ENCODE measurements at regions not wholly inside any gene's neighbourhood (a gene's known extent, or its start where the extent isn't known, plus 50 kb on each side); places are given as distances from the start of the nearest gene placed in this dataset.

GRCh38 chr20:40738976-40739375, 49.9 kb upstream of the MAFB start:
- no peak for DNase-seq

- DNase-seq: no peak
These were observed 50.8 kb upstream of the MAFB start for GRCh38 chr20:40739841-40740240.

- DNase-seq: no peak
These were observed 52.6 kb upstream of the MAFB start for GRCh38 chr20:40741507-40742106.

- DNase-seq: no peak
These were observed 54.2 kb upstream of the MAFB start for GRCh38 chr20:40743141-40743775.

GRCh38 chr20:40744072-40744817, 55.2 kb upstream of the MAFB start:
- no peak for DNase-seq

GRCh38 chr20:40744818-40745175, 55.8 kb upstream of the MAFB start:
- DNase-seq: no peak

- no peak for DNase-seq
These were observed 57.2 kb upstream of the MAFB start for GRCh38 chr20:40746251-40746650.

- DNase-seq: no peak
These were observed 59.1 kb upstream of the MAFB start for GRCh38 chr20:40748182-40748581.

- DNase-seq: no peak
These were observed 61.0 kb upstream of the MAFB start for GRCh38 chr20:40749985-40750506.

- DNase-seq: no peak
These were observed 61.6 kb upstream of the MAFB start for GRCh38 chr20:40750541-40751035.

- DNase-seq: no peak
These were observed 64.4 kb upstream of the MAFB start for GRCh38 chr20:40753472-40753871.

- no peak for DNase-seq
These were observed 65.4 kb upstream of the MAFB start for GRCh38 chr20:40754339-40754943.

- no peak for DNase-seq
These were observed 68.1 kb upstream of the MAFB start for GRCh38 chr20:40757087-40757486.

GRCh38 chr20:40758790-40759189, 69.8 kb upstream of the MAFB start:
- no peak for DNase-seq

GRCh38 chr20:40760399-40760798, 71.4 kb upstream of the MAFB start:
- DNase-seq: no peak

- no peak for DNase-seq
These were observed 74.7 kb upstream of the MAFB start for GRCh38 chr20:40763646-40764295.

GRCh38 chr20:40765814-40766480, 76.9 kb upstream of the MAFB start:
- DNase-seq: no peak

GRCh38 chr20:40766790-40767614, 78.0 kb upstream of the MAFB start:
- DNase-seq: no peak

GRCh38 chr20:40767615-40767924, 78.5 kb upstream of the MAFB start:
- DNase-seq: no peak

GRCh38 chr20:40768105-40768504, 79.1 kb upstream of the MAFB start:
- DNase-seq: no peak

- no peak for DNase-seq
These were observed 80.7 kb upstream of the MAFB start for GRCh38 chr20:40769677-40770285.

Measured in DMS79 treated with DMSO at 0.1 percent for 48 hours (cell line).